ENCODE measurements at regions not wholly inside any gene's neighbourhood (a gene's known extent, or its start where the extent isn't known, plus 50 kb on each side); places are given as distances from the start of the nearest gene placed in this dataset.

DNA sequence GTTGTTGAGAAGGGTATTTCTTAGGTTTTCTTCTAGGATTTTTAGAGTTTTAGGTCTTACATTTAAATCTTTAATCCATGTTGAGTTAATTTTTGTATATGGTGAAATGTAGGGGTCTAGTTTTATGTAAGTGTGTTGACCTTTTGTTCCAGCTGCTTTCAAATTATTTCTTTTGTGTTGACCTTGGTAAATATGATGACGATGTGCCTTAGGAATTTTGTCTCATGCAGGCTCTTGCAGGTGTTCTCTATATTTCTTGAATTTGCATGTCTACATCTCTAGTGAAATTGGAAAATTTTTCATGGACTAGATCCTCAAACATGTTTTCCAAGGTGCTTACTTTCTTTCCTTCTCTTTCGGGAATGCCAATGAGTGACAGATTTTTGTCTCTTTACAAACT is 1609.3 kb upstream of the ZEB2 start:
- TF ChIP-seq POLR2A (IDR thresholded peaks at IDR 0.05) (no peak), CTCF (IDR thresholded peaks at IDR 0.05) (no peak)

Measured in sigmoid colon (tissue), 3 donors.